GM21529 (cell line): ENCODE measurements at regions not wholly inside any gene's neighbourhood (a gene's known extent, or its start where the extent isn't known, plus 50 kb on each side); places are given as distances from the start of the nearest gene placed in this dataset.

Experiments used
- ATAC-seq: cut with Tn5 transposase; IDR thresholded peaks from one replicate; pipeline ENCODE4 v1.9.1; 2021; ENCODE audit not compliant: unreplicated experiment

- ATAC-seq, result no peak
Observed at GRCh38 chr20:22407237-22408193, 176.9 kb downstream of the FOXA2 start.

GRCh38 chr20:22404419-22405170, 179.8 kb downstream of the FOXA2 start:
- no peak for ATAC-seq

GRCh38 chr20:22403632-22404361, 180.6 kb downstream of the FOXA2 start:
- ATAC-seq, result no peak

GRCh38 chr20:22403022-22403631, 181.2 kb downstream of the FOXA2 start:
- ATAC-seq, result no peak

- ATAC-seq, result no peak
Observed at GRCh38 chr20:22402550-22402949, 181.8 kb downstream of the FOXA2 start.

GRCh38 chr20:22400440-22400839, 183.9 kb downstream of the FOXA2 start:
- ATAC-seq, result no peak

- no peak for ATAC-seq
Observed at GRCh38 chr20:22394583-22394982, 189.8 kb downstream of the FOXA2 start.

GRCh38 chr20:22390543-22390903, 193.8 kb downstream of the FOXA2 start:
- no peak for ATAC-seq

- no peak for ATAC-seq
Observed at GRCh38 chr20:22389836-22390542, 194.4 kb downstream of the FOXA2 start.

GRCh38 chr20:22387452-22387851, 196.9 kb downstream of the FOXA2 start:
- ATAC-seq, result no peak

GRCh38 chr20:22386306-22386623, 198.1 kb downstream of the FOXA2 start:
- ATAC-seq, result no peak

- ATAC-seq, result no peak
Observed at GRCh38 chr20:22385602-22386305, 198.6 kb downstream of the FOXA2 start.

- no peak for ATAC-seq
Observed at GRCh38 chr20:22384978-22385377, 199.4 kb downstream of the FOXA2 start.

GRCh38 chr20:22383156-22383555, 201.2 kb downstream of the FOXA2 start:
- ATAC-seq, result no peak

- no peak for ATAC-seq
Observed at GRCh38 chr20:22382742-22383141, 201.6 kb downstream of the FOXA2 start.

- no peak for ATAC-seq
Observed at GRCh38 chr20:22381812-22382416, 202.5 kb downstream of the FOXA2 start.

GRCh38 chr20:22379472-22379871, 204.9 kb downstream of the FOXA2 start:
- no peak for ATAC-seq

- ATAC-seq, result no peak
Observed at GRCh38 chr20:22374678-22375590, 209.4 kb downstream of the FOXA2 start.
